ENCODE measurements at regions not wholly inside any gene's neighbourhood (a gene's known extent, or its start where the extent isn't known, plus 50 kb on each side); places are given as distances from the start of the nearest gene placed in this dataset.
"Not testable (repeated sequence)": the region's sequence is repeated elsewhere in the genome, so short reads cannot be mapped to it uniquely, and the experiment has no call there.

- peak; percentile 43 for DNase-seq
These were observed 162.5 kb downstream of the VEGFA start for GRCh38 chr6:43932259-43933147.

GRCh38 chr6:43931201-43931600 is 161.2 kb downstream of the VEGFA start:
- DNase-seq: no peak

GRCh38 chr6:43930440-43931154 is 160.6 kb downstream of the VEGFA start:
- no peak for DNase-seq

- DNase-seq: no peak
These were observed 159.5 kb downstream of the VEGFA start for GRCh38 chr6:43929511-43929910.

- DNase-seq: no peak
These were observed 157.7 kb downstream of the VEGFA start for GRCh38 chr6:43927532-43928210.

GRCh38 chr6:43926634-43927531 is 156.9 kb downstream of the VEGFA start:
- peak; percentile 99 for DNase-seq

- not testable (repeated sequence) for DNase-seq
These were observed 155.7 kb downstream of the VEGFA start for GRCh38 chr6:43925636-43926139.

GRCh38 chr6:43924222-43924702 is 154.3 kb downstream of the VEGFA start:
- peak; percentile 33 for DNase-seq

- peak; percentile 66 for DNase-seq
These were observed 153.6 kb downstream of the VEGFA start for GRCh38 chr6:43923376-43924221.

GRCh38 chr6:43922426-43923375 is 152.7 kb downstream of the VEGFA start:
- no peak for DNase-seq

- no peak for DNase-seq
These were observed 151.8 kb downstream of the VEGFA start for GRCh38 chr6:43921548-43922425.

GRCh38 chr6:43921039-43921438 is 151.0 kb downstream of the VEGFA start:
- DNase-seq: no peak

- DNase-seq: no peak
These were observed 149.8 kb downstream of the VEGFA start for GRCh38 chr6:43919774-43920173.

GRCh38 chr6:43917878-43918382 is 147.9 kb downstream of the VEGFA start:
- peak; percentile 68 for DNase-seq

GRCh38 chr6:43916924-43917877 is 147.2 kb downstream of the VEGFA start:
- DNase-seq: peak; percentile 88

- DNase-seq: peak; percentile 44
These were observed 146.2 kb downstream of the VEGFA start for GRCh38 chr6:43915986-43916923.

Measured in fibroblast of skin of right quadriceps (primary cell).